ENCODE measurements at regions not wholly inside any gene's neighbourhood (a gene's known extent, or its start where the extent isn't known, plus 50 kb on each side); places are given as distances from the start of the nearest gene placed in this dataset.

DNA sequence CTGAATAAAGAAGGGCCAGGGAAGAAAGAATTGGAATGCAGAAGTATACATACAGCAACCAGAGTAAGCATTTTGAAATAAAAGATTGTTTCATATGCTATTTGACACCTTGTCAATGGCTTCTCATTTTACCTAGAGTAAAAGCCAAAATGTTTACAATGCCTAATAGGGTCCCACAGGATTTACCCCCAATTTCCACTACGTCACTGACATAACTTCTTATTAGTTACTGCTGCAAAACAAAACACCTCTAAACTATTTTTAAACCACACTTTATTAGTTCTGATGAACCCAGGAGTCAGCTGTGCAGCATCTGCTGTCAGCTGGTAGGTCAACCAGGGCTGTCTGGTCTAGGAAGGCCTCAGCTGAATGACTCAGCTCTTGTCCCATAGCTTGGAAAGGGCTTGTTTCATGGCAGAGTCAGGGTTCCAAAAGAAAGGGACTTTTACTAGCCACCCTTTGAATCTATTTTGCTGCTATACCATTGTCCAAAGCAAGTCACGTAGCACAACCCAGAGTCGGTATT, 945.1 kb downstream of the EPHA3 start:
- H3K9me3 Mint-ChIP-seq: peaks cover 8% of the 10 kb centered on the region
- no peak overlapping the region for H3K4me3 Mint-ChIP-seq
- no peak for DNase-seq (ENCODE audit: low read depth, low spot score)
- no peak overlapping the region for H3K27ac Mint-ChIP-seq (ENCODE audit: unreplicated experiment)
- TF ChIP-seq, protein P1, sequence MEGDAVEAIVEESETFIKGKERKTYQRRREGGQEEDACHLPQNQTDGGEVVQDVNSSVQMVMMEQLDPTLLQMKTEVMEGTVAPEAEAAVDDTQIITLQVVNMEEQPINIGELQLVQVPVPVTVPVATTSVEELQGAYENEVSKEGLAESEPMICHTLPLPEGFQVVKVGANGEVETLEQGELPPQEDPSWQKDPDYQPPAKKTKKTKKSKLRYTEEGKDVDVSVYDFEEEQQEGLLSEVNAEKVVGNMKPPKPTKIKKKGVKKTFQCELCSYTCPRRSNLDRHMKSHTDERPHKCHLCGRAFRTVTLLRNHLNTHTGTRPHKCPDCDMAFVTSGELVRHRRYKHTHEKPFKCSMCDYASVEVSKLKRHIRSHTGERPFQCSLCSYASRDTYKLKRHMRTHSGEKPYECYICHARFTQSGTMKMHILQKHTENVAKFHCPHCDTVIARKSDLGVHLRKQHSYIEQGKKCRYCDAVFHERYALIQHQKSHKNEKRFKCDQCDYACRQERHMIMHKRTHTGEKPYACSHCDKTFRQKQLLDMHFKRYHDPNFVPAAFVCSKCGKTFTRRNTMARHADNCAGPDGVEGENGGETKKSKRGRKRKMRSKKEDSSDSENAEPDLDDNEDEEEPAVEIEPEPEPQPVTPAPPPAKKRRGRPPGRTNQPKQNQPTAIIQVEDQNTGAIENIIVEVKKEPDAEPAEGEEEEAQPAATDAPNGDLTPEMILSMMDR (conservative IDR thresholded peaks at IDR 0.05): no peak
- no peaks in the 10 kb centered on the region for H3K36me3 Mint-ChIP-seq (ENCODE audit: low read depth)
- no peaks in the 10 kb centered on the region for H3K27me3 Mint-ChIP-seq (ENCODE audit: low read depth)
- H3K4me1 Mint-ChIP-seq: peaks cover 5% of the 10 kb centered on the region

DNA sequence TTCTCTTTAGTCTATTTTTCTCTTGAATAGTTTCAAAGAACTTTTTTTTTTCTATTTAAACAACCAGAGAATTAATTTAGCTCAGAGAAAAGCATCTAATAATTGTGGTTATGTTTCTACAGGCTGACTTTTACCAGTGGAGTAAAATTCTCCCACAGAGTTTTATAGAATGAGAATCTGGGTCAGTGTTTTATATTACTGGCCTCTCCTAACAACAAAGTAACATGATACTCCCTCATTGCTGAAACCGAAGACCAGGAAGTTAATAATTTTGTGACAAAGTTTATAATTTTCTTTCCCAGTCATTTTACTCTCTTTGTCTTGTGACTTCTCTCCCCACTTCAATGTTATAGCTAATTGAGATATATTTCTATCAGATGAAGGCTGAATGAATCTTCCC, 946.9 kb downstream of the EPHA3 start:
- TF ChIP-seq, protein P1 (conservative IDR thresholded peaks at IDR 0.05): no peak
- H3K27me3 Mint-ChIP-seq (ENCODE audit: low read depth): no peaks in the 10 kb centered on the region
- peaks cover 6% of the 10 kb centered on the region for H3K9me3 Mint-ChIP-seq
- no peak for DNase-seq (ENCODE audit: low read depth, low spot score)
- no peak overlapping the region for H3K27ac Mint-ChIP-seq (ENCODE audit: unreplicated experiment)
- H3K36me3 Mint-ChIP-seq (ENCODE audit: low read depth): no peaks in the 10 kb centered on the region
- H3K4me1 Mint-ChIP-seq: peaks cover 5% of the 10 kb centered on the region
- no peak overlapping the region for H3K4me3 Mint-ChIP-seq

DNA sequence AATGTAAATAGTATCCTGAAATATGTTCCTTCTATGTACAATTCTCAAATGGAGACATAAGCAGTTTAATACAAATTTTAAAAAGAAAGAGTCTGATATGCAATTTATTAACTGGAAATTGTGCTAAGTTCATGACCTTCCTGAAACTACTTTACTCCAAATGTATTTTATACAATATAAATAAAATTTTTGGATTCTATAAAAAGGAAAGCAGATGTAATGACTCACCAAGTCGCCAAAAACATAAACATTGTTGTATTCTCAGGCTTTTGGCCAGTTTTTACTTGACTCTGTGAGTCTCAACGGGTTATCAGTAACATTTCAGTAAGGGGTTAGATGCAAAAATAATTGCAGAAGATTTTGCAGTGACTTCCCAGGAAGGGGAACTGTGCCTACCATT, 948.2 kb downstream of the EPHA3 start:
- H3K9me3 Mint-ChIP-seq: no peaks in the 10 kb centered on the region
- no peaks in the 10 kb centered on the region for H3K27me3 Mint-ChIP-seq (ENCODE audit: low read depth)
- H3K4me1 Mint-ChIP-seq: peaks cover 5% of the 10 kb centered on the region
- H3K4me3 Mint-ChIP-seq: no peak overlapping the region
- no peak overlapping the region for H3K27ac Mint-ChIP-seq (ENCODE audit: unreplicated experiment)
- TF ChIP-seq, protein P1 (conservative IDR thresholded peaks at IDR 0.05): no peak
- no peaks in the 10 kb centered on the region for H3K36me3 Mint-ChIP-seq (ENCODE audit: low read depth)
- no peak for DNase-seq (ENCODE audit: low read depth, low spot score)

DNA sequence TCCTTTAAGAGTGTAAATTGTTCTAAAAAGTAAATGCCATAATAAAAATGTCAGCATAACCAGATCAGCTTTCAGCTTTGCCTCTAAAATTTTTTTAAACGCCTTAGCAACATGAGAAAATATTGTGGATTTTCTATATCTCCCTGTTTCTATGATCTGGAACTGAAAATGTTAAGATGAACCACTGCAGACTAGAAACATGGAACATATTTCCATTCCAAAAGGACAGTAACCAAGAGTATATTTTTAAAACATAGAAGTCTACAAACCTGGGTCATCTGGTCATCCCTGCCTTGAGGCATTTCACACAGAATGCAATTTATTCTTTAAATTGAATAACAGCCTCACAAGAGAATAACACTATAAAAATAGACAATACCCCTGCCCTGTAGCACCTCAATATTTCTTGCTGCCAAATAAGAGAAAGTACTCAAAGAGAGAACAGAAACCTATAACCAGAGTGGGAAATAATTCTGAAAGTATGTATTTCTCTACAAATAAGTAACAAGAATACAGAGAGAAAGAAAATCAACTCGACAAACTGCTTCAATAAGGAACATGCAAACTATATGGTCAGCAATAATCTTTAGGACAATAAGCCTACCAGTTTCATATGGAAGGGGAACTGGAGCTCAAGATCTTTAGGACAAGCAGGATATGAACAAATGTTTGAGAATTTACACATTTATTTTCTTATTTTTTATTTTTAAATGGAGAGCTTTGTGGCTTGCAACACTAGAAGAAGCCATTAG, 949.0 kb downstream of the EPHA3 start:
- TF ChIP-seq, protein P1 (conservative IDR thresholded peaks at IDR 0.05): no peak
- H3K4me3 Mint-ChIP-seq: no peak overlapping the region
- H3K27ac Mint-ChIP-seq (ENCODE audit: unreplicated experiment): no peak overlapping the region
- no peaks in the 10 kb centered on the region for H3K9me3 Mint-ChIP-seq
- no peak for DNase-seq (ENCODE audit: low read depth, low spot score)
- H3K36me3 Mint-ChIP-seq (ENCODE audit: low read depth): no peaks in the 10 kb centered on the region
- no peaks in the 10 kb centered on the region for H3K27me3 Mint-ChIP-seq (ENCODE audit: low read depth)
- H3K4me1 Mint-ChIP-seq: peaks cover 5% of the 10 kb centered on the region

DNA sequence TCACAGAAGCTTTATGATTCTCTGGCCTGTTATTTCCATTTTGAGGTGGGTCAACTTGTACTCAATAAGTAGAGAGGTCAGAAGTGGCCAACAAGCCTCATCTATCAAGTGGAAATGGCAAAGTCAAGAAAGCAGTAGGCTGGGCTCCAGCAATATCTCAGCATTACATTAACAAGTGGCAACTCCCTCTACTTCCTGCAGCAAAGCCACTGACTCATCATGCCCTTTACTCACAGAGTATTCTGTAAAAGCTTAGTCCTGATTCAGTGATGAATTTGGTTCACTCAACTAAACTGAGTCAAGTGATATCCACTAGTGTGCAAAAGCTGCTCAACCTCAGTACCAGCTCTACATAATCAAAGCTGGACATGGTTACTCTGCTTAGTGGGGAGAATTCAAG, 954.6 kb downstream of the EPHA3 start:
- H3K4me3 Mint-ChIP-seq: no peak overlapping the region

More for the DNA sequence above, 954.6 kb downstream of the EPHA3 start:
- Mint-ChIP-seq H3K4me1 (no peaks in the 10 kb centered on the region), H3K9me3 (peaks cover 7% of the 10 kb centered on the region), H3K27ac (ENCODE audit: unreplicated experiment) (no peak overlapping the region), H3K36me3 (ENCODE audit: low read depth) (no peaks in the 10 kb centered on the region), H3K27me3 (ENCODE audit: low read depth) (no peaks in the 10 kb centered on the region)
- TF ChIP-seq, protein P1 (conservative IDR thresholded peaks at IDR 0.05): no peak
- DNase-seq (ENCODE audit: low read depth, low spot score): no peak
